ENCODE measurements at regions not wholly inside any gene's neighbourhood (a gene's known extent, or its start where the extent isn't known, plus 50 kb on each side); places are given as distances from the start of the nearest gene placed in this dataset.

DNA sequence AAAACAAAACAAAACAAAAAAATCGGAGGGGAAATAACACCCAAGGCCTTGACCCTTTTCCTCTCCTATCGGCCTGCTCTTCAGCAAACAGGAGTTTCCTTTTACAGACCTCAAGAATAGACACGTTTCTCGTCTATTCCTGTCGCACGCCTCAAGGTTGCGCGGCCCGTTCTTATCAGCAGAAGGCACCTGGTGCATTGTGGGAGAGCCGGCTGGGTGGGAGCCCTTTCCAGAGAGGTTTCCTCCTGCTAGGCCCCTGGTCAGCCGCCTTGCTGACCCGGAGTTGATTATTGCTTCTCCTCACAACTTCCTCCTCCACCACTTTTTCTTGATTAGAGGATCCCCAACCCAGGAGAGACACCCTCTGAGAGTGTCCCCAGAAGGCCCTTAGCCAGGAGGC, 497.3 kb downstream of the MIAT start:
- Histone ChIP-seq H3K36me3 (no peaks in the 10 kb centered on the region), H3K27ac (no peak overlapping the region), H3K4me3 (no peak overlapping the region), H3K4me1 (peaks cover 0 to 16% (median 0%) of the 10 kb centered on the region in 4 donors), H3K27me3 (no peaks in the 10 kb centered on the region), H3K9me3 (no peaks in the 10 kb centered on the region)
- no peak for DNase-seq
- intact Hi-C loops (cut with DNase I; ENCODE audit: low total_unique reads) = no loop called here
- TF ChIP-seq, protein P1, sequence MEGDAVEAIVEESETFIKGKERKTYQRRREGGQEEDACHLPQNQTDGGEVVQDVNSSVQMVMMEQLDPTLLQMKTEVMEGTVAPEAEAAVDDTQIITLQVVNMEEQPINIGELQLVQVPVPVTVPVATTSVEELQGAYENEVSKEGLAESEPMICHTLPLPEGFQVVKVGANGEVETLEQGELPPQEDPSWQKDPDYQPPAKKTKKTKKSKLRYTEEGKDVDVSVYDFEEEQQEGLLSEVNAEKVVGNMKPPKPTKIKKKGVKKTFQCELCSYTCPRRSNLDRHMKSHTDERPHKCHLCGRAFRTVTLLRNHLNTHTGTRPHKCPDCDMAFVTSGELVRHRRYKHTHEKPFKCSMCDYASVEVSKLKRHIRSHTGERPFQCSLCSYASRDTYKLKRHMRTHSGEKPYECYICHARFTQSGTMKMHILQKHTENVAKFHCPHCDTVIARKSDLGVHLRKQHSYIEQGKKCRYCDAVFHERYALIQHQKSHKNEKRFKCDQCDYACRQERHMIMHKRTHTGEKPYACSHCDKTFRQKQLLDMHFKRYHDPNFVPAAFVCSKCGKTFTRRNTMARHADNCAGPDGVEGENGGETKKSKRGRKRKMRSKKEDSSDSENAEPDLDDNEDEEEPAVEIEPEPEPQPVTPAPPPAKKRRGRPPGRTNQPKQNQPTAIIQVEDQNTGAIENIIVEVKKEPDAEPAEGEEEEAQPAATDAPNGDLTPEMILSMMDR (IDR thresholded peaks at IDR 0.05) = no peak

DNA sequence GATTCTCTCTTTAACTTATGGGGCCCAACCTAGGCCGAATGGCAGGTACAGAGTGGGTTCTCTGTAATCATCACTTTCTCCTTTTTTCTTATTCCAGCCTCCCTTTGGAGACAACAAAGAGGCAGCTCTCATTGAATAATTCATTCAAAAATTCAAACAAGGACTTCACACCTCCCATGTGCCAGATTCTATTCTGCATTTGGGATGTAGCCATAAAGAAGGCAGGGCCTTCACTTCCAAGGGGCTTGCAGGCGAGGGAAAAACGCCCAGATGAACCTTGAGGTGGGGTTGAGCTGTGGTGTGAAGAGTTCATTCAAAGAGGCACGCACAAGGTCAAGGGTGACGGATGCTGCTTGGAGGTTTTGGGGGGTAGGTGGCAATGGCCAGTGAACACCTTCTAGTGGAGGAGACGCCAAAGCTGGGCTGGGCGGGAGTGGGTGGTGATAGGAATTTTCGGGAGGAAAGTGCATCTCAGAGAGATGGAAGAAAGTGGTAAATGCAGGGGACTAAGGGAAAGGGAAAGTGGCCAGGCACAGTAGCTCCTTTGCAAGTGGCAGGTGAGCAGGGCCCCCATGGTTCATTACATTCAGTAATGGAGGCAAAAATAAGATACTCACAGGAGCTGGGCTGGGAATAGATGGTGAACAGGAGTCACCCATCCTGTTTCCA, 499.6 kb downstream of the MIAT start:
- Histone ChIP-seq H3K4me1 (peaks cover 0 to 4% (median 0%) of the 10 kb centered on the region in 4 donors), H3K36me3 (no peaks in the 10 kb centered on the region), H3K9me3 (no peaks in the 10 kb centered on the region), H3K4me3 (no peak overlapping the region), H3K27ac (no peak overlapping the region), H3K27me3 (no peaks in the 10 kb centered on the region)
- no peak for DNase-seq
- intact Hi-C loops (cut with DNase I; ENCODE audit: low total_unique reads) = no loop called here
- TF ChIP-seq, protein P1 (IDR thresholded peaks at IDR 0.05) = no peak

DNA sequence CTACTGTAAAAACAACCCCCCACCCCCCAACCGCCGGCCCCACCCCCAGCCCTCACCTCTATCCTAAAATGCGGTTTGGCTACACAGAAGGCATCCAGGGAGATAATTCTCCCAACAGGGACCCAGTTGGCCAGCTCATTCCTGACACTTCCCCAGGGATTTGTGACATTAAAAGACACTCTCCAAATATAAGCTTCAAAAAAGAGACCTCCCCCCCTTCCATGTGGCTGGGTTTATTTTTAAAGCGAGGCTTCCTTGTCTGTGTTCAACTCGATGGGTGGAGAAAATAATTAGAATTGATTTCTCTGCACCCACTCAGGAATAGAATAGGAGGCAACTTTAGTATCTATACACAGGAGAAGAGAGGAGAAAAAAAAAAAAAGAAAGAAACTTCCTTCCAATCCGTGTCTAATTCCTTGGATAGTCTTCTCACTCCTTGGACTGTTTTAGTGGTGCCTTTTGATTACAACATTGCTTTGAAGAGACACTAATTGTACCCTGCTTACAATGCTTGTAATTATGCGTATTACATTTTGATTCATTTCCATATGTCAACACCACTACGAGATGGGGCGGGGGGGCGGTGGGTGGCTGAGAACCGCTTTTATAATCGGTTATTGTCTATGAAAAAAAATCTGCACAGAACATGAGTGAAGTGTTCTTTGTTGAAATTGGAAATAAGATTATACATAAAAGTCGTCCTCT, 500.4 kb downstream of the MIAT start:
- TF ChIP-seq, protein P1 (IDR thresholded peaks at IDR 0.05) = no peak
- Histone ChIP-seq H3K27ac (no peak overlapping the region), H3K4me1 (peaks cover 0 to 4% (median 0%) of the 10 kb centered on the region in 4 donors), H3K9me3 (no peaks in the 10 kb centered on the region), H3K4me3 (no peak overlapping the region), H3K27me3 (no peaks in the 10 kb centered on the region), H3K36me3 (no peaks in the 10 kb centered on the region)
- DNase-seq = no peak
- intact Hi-C loops (cut with DNase I; ENCODE audit: low total_unique reads) = no loop called here

DNA sequence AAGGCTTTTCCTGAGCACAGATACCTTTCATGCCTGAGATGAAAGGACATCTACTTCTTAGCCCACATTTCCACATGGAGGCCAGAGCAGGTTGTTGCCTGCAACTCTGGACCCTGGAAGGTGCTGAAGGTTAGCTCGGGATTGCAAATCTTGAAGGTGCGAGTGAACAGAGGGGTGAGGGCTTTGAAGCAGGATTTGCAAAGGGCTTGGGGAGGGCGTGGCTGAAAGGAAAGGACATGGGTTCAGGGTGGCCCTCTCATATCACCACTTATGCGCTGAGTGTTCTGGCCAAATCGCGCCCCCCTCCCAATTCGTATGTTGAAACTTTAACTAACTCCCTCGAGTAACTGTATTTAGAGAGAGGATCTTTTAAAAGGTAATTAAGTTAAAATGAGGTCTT, 501.6 kb downstream of the MIAT start:
- Histone ChIP-seq H3K4me3 (no peak overlapping the region), H3K4me1 (peaks cover 0 to 4% (median 0%) of the 10 kb centered on the region in 4 donors), H3K27ac (no peak overlapping the region), H3K36me3 (no peaks in the 10 kb centered on the region), H3K27me3 (no peaks in the 10 kb centered on the region), H3K9me3 (no peaks in the 10 kb centered on the region)
- TF ChIP-seq, protein P1 (IDR thresholded peaks at IDR 0.05) = no peak
- intact Hi-C loops (cut with DNase I; ENCODE audit: low total_unique reads) = no loop called here
- DNase-seq = no peak

DNA sequence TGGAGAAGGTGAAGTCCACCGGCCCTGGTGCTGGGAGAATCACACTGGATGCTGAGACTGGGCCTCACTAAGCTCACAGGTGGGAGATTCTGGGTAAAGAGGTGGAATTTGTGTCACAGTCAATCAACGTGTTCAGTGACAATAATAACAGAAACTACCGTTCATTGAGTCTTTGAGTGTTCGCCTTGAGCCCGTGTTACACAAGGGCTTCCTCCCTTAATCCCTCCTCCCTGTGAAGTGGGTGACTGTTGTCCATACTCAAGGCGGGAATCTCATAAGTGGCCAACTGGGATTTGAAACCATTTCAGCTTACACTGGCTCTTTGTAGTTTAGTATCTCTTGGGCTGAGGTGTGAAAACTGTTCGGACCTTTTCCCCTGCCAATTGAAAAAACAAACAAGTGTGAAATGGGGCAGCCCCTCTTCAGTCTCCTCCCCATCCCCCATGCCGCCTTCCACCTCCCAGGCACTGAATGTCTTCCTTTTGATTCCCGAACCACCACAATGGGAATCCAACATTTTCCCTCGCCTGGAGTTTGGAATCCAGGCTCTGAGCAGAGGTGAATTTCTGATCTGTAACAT, 502.4 kb downstream of the MIAT start:
- Histone ChIP-seq H3K4me1 (peaks cover 0 to 4% (median 0%) of the 10 kb centered on the region in 4 donors), H3K9me3 (no peaks in the 10 kb centered on the region), H3K27ac (no peak overlapping the region), H3K27me3 (no peaks in the 10 kb centered on the region), H3K36me3 (no peaks in the 10 kb centered on the region), H3K4me3 (no peak overlapping the region)
- TF ChIP-seq, protein P1 (IDR thresholded peaks at IDR 0.05) = no peak
- DNase-seq = no peak
- intact Hi-C loops (cut with DNase I; ENCODE audit: low total_unique reads) = no loop called here

All from tibial artery (tissue), 4 donors.